PC-3 (cell line): ENCODE measurements at regions not wholly inside any gene's neighbourhood (a gene's known extent, or its start where the extent isn't known, plus 50 kb on each side); places are given as distances from the start of the nearest gene placed in this dataset.

Experiments
- ATAC-seq: fragments of 200-7000 bp; cut with Tn5 transposase; 2 replicates; pipeline ENCODE4 v1.9.1; 2020; ENCODE audit warnings: mild to moderate bottlenecking, moderate library complexity
- BruUV-seq: library from RNA; stranded (reverse); fragments of 400-500 nt; replicated peaks from 2 replicates; lab custom pipeline; 2021; lab: Mats Ljungman, UMichigan
- CTCF ChIA-PET: fragments of 300-600 bp; sonication (Branson Sonifier 250); formaldehyde crosslinking; loops from one replicate; lab custom pipeline; 2022; ENCODE audit warnings: antibody characterized with exemption; lab: Charles Lee
- POLR2A ChIA-PET: fragments of 300-600 bp; sonication (Branson Sonifier 250); formaldehyde crosslinking; loops from one replicate; lab custom pipeline; 2022; ENCODE audit warnings: antibody characterized with exemption; ENCODE audit not compliant: unreplicated experiment; lab: Charles Lee
- DNase-seq: peaks from one replicate; pipeline ENCODE4 v3.0.0-alpha.2; 2015
- H2AFZ ChIP-seq: fragments of 300-600 bp; sonication (generic); 2 replicates; pipeline ENCODE4 v1.6.0; 2016; ENCODE audit warnings: antibody characterized with exemption, low read length
- H3F3A ChIP-seq: fragments of 300-600 bp; sonication (generic); one replicate; pipeline ENCODE4 v1.6.0; 2017; ENCODE audit warnings: antibody characterized with exemption, low read length, control low read depth, mild to moderate bottlenecking; ENCODE audit not compliant: unreplicated experiment
- H3K27ac ChIP-seq: fragments of 300-600 bp; sonication (generic); 2 replicates; pipeline ENCODE4 v1.5.1; 2016; ENCODE audit warnings: mild to moderate bottlenecking, low read length
- H3K27me3 ChIP-seq: fragments of 300-600 bp; sonication (generic); 2 replicates; pipeline ENCODE4 v1.6.1; 2016; ENCODE audit warnings: low read length, mixed read lengths
- H3K36me3 ChIP-seq: fragments of 300-600 bp; sonication (generic); 2 replicates; pipeline ENCODE4 v1.6.1; 2016; ENCODE audit warnings: low read depth, mixed run types, low read length, mixed read lengths
- H3K4me1 ChIP-seq: fragments of 300-600 bp; sonication (generic); 2 replicates; pipeline ENCODE4 v1.5.1; 2016; ENCODE audit warnings: low read length; ENCODE audit not compliant: insufficient read depth
- H3K4me2 ChIP-seq: fragments of 300-600 bp; sonication (generic); 2 replicates; pipeline ENCODE4 v1.6.0; 2016; ENCODE audit warnings: low read length
- H3K4me3 ChIP-seq: fragments of 300-600 bp; sonication (generic); 2 replicates; pipeline ENCODE4 v1.5.1; 2016; ENCODE audit warnings: mild to moderate bottlenecking, low read length, mixed read lengths
- H3K79me2 ChIP-seq: fragments of 300-600 bp; sonication (generic); 2 replicates; pipeline ENCODE4 v1.6.1; 2017; ENCODE audit warnings: low read length, mixed read lengths
- H3K9ac ChIP-seq: fragments of 300-600 bp; sonication (generic); 2 replicates; pipeline ENCODE4 v1.6.0; 2016; ENCODE audit warnings: mild to moderate bottlenecking, low read length
- H3K9me2 ChIP-seq: fragments of 300-600 bp; sonication (generic); replicated peaks from 2 replicates; pipeline ENCODE4 v1.6.1; 2016; ENCODE audit warnings: mixed run types, low read length, mixed read lengths
- H3K9me3 ChIP-seq: fragments of 300-600 bp; sonication (generic); 2 replicates; pipeline ENCODE4 v1.6.1; 2016; ENCODE audit warnings: low read length, mixed read lengths
- H4K20me1 ChIP-seq: fragments of 300-600 bp; sonication (generic); 2 replicates; pipeline ENCODE4 v1.6.1; 2016; ENCODE audit warnings: low read length, mixed read lengths
- EZH2 ChIP-seq: fragments of 300-600 bp; sonication (generic); IDR thresholded peaks from one replicate; pipeline ENCODE4 v1.6.1; 2017; ENCODE audit warnings: antibody characterized with exemption, mild to moderate bottlenecking, low read length; ENCODE audit not compliant: unreplicated experiment
- EZH2phosphoT487 ChIP-seq: fragments of 300-600 bp; sonication (generic); IDR thresholded peaks from 2 replicates; pipeline ENCODE4 v1.6.1; 2018; ENCODE audit warnings: mild to moderate bottlenecking, antibody characterized with exemption, low read length, borderline replicate concordance
- intact Hi-C: fragments of 100-400 bp; cut with micrococcal nuclease; formaldehyde crosslinking; loops from 2 replicates; pipeline ENCODE4 v1.9.0; 2023
- TF ChIP-seq, protein P1 (sequence below): fragments of 300-600 bp; sonication (generic); conservative IDR thresholded peaks from 2 replicates; pipeline ENCODE4 v1.5.1; 2017; ENCODE audit warnings: antibody characterized with exemption, low read depth, mild to moderate bottlenecking, low read length

- H3K27me3 ChIP-seq: peaks cover 25% of the 10 kb centered on the region
- no peaks in the 10 kb centered on the region for H3K79me2 ChIP-seq
- H3K36me3 ChIP-seq: no peaks in the 10 kb centered on the region
- no peak overlapping the region for H3K9ac ChIP-seq
- no peaks in the 10 kb centered on the region for H4K20me1 ChIP-seq
- no peak overlapping the region for H3K4me2 ChIP-seq
- H3K4me3 ChIP-seq: no peak overlapping the region
- BruUV-seq: no TSS peak
- H3K27ac ChIP-seq: no peak overlapping the region
- H3K4me1 ChIP-seq: no peaks in the 10 kb centered on the region
- ChIA-PET POLR2A (interaction anchor here (0.6 kb wide), 1 partner anchor 49 kb away, joined by 10 read pairs; no protein-coding TSS in a partner anchor), CTCF (interaction anchor here (0.6 kb wide), 1 partner anchor 136 kb away, joined by 5 read pairs; no protein-coding TSS in a partner anchor)
- H2AFZ ChIP-seq: no peak overlapping the region
- H3K9me3 ChIP-seq: no peaks in the 10 kb centered on the region
- no peaks in the 10 kb centered on the region for H3F3A ChIP-seq
- intact Hi-C loops: no loop called here
- TF ChIP-seq EZH2phosphoT487: no peak
- TF ChIP-seq, protein P1, sequence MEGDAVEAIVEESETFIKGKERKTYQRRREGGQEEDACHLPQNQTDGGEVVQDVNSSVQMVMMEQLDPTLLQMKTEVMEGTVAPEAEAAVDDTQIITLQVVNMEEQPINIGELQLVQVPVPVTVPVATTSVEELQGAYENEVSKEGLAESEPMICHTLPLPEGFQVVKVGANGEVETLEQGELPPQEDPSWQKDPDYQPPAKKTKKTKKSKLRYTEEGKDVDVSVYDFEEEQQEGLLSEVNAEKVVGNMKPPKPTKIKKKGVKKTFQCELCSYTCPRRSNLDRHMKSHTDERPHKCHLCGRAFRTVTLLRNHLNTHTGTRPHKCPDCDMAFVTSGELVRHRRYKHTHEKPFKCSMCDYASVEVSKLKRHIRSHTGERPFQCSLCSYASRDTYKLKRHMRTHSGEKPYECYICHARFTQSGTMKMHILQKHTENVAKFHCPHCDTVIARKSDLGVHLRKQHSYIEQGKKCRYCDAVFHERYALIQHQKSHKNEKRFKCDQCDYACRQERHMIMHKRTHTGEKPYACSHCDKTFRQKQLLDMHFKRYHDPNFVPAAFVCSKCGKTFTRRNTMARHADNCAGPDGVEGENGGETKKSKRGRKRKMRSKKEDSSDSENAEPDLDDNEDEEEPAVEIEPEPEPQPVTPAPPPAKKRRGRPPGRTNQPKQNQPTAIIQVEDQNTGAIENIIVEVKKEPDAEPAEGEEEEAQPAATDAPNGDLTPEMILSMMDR: no peak
- TF ChIP-seq EZH2: no peak
- H3K9me2 ChIP-seq: no peaks in the 10 kb centered on the region
- DNase-seq (peak; percentile 11), ATAC-seq (peak; percentile 60)
Observed at GRCh38 chr12:111221062-111222026, 147.6 kb downstream of the PHETA1 start.

- Histone ChIP-seq H3F3A (no peaks in the 10 kb centered on the region), H3K4me2 (no peak overlapping the region), H3K9me2 (no peaks in the 10 kb centered on the region), H3K9me3 (no peaks in the 10 kb centered on the region), H3K27me3 (peaks cover 35% of the 10 kb centered on the region), H3K79me2 (no peaks in the 10 kb centered on the region), H4K20me1 (no peaks in the 10 kb centered on the region), H3K36me3 (no peaks in the 10 kb centered on the region), H3K27ac (no peak overlapping the region), H3K9ac (no peak overlapping the region), H2AFZ (no peak overlapping the region), H3K4me1 (no peaks in the 10 kb centered on the region), H3K4me3 (no peak overlapping the region)
- ATAC-seq (no peak), DNase-seq (no peak)
- intact Hi-C loops: no loop called here
- no TSS peak for BruUV-seq
- POLR2A ChIA-PET: interaction anchor here (0.6 kb wide), 1 partner anchor 48 kb away, joined by 10 read pairs; no protein-coding TSS in a partner anchor
- TF ChIP-seq EZH2: no peak
- CTCF ChIA-PET: interaction anchor here (0.6 kb wide), 1 partner anchor 135 kb away, joined by 5 read pairs; no protein-coding TSS in a partner anchor
Observed at GRCh38 chr12:111220363-111220762, 148.5 kb downstream of the PHETA1 start.

DNA sequence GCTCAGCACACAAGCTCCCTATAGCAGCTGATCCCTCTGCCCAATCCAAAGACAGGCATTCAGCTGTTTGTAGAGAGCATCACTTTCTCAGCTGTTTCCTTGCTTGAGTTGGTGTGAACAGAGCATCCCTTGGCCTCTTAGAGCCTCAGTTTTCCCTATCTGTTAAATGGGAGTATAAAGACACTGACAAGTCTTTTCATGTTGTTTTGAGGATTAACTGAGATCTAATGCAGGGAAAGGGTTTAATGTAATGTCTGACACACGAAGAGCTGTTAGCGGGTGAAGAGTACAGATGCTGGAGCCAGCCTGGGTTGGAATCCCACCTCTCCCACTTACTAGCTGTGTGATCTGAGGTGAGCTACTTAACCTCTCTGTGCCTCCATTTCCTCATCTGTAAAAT lies 149.5 kb downstream of the PHETA1 start:
- Histone ChIP-seq H3F3A (no peaks in the 10 kb centered on the region), H3K9me2 (no peaks in the 10 kb centered on the region), H2AFZ (no peak overlapping the region), H3K27ac (no peak overlapping the region), H4K20me1 (no peaks in the 10 kb centered on the region), H3K4me1 (no peaks in the 10 kb centered on the region), H3K27me3 (peaks cover 44% of the 10 kb centered on the region), H3K9me3 (no peaks in the 10 kb centered on the region), H3K4me3 (no peak overlapping the region), H3K36me3 (no peaks in the 10 kb centered on the region), H3K9ac (no peak overlapping the region), H3K4me2 (no peak overlapping the region), H3K79me2 (no peaks in the 10 kb centered on the region)
- ChIA-PET POLR2A (no interaction called here), CTCF (no interaction called here)
- intact Hi-C loops: no loop called here
- DNase-seq (no peak), ATAC-seq (no peak)
- no TSS peak for BruUV-seq
- TF ChIP-seq, protein P1: no peak
- TF ChIP-seq EZH2phosphoT487 (no peak), EZH2 (no peak)
